ENCODE measurements at regions not wholly inside any gene's neighbourhood (a gene's known extent, or its start where the extent isn't known, plus 50 kb on each side); places are given as distances from the start of the nearest gene placed in this dataset.
"Not testable (repeated sequence)": the region's sequence is repeated elsewhere in the genome, so short reads cannot be mapped to it uniquely, and the experiment has no call there.

- TF ChIP-seq POLR2A (IDR thresholded peaks at IDR 0.05; ENCODE audit: low read length); GATA1 (IDR thresholded peaks at IDR 0.05; ENCODE audit: low read depth, low read length): not testable (repeated sequence)
These were observed 502.0 kb upstream of the ROBO2 start for GRCh38 chr3:76537857-76538256.

All from erythroblast (primary cell).